Gastrocnemius medialis (tissue), 4 donors: ENCODE measurements at regions not wholly inside any gene's neighbourhood (a gene's known extent, or its start where the extent isn't known, plus 50 kb on each side); places are given as distances from the start of the nearest gene placed in this dataset.

ENCODE experiments used
- CTCF ChIP-seq, 5 experiments: fragments of 450-650 bp in 3 of 5; fragments of 200-600 bp in 2 of 5; sonication (generic) in 2 of 5; IDR thresholded peaks in 4 of 5; conservative IDR thresholded peaks in 1 of 5; 1 replicate in 4 of 5; 2 replicates in 1 of 5; pipeline ENCODE4 v1.5.1; 2016 to 2019; ENCODE audit warnings: antibody characterized with exemption in 5 of 5, mild to moderate bottlenecking in 3 of 5, moderate library complexity in 3 of 5
- POLR2A ChIP-seq, 2 donors: fragments of 450-650 bp; IDR thresholded peaks; one replicate each; pipeline ENCODE4 v1.6.1; 2017; ENCODE audit warnings: antibody characterized with exemption in 2 of 2, mild to moderate bottlenecking in 2 of 2, moderate library complexity in 2 of 2

GRCh38 chr9:13673348-13673747, 393.9 kb upstream of the MPDZ start:
- TF ChIP-seq POLR2A (IDR thresholded peaks at IDR 0.05) (no peak), CTCF (IDR thresholded peaks at IDR 0.05 in 4 of 5, conservative IDR thresholded peaks at IDR 0.05 in 1 of 5) (no peak)
